SHP77 (cell line): ENCODE measurements at regions not wholly inside any gene's neighbourhood (a gene's known extent, or its start where the extent isn't known, plus 50 kb on each side); places are given as distances from the start of the nearest gene placed in this dataset.
"Not testable (repeated sequence)": the region's sequence is repeated elsewhere in the genome, so short reads cannot be mapped to it uniquely, and the experiment has no call there.

Experiments used
- DNase-seq, 2 experiments: peaks; one replicate each; lab custom pipeline; 2025; lab: John Stamatoyannopoulos, UW

GRCh38 chr5:16987776-16988175 is 51.7 kb upstream of the MYO10 start:
- DNase-seq = no peak

GRCh38 chr5:16990817-16991520 is 54.9 kb upstream of the MYO10 start:
- DNase-seq = not testable (repeated sequence)

- DNase-seq = no peak
Measured at GRCh38 chr5:16992006-16992405, 55.9 kb upstream of the MYO10 start.

- no peak for DNase-seq
Measured at GRCh38 chr5:16992444-16992843, 56.4 kb upstream of the MYO10 start.

GRCh38 chr5:16994565-16994964 is 58.5 kb upstream of the MYO10 start:
- no peak for DNase-seq

GRCh38 chr5:16995372-16995771 is 59.3 kb upstream of the MYO10 start:
- no peak for DNase-seq

GRCh38 chr5:17000291-17000939 is 64.3 kb upstream of the MYO10 start:
- no peak for DNase-seq

GRCh38 chr5:17001428-17001827 is 65.3 kb upstream of the MYO10 start:
- no peak for DNase-seq

GRCh38 chr5:17004441-17005106 is 68.5 kb upstream of the MYO10 start:
- no peak for DNase-seq

- no peak for DNase-seq
Measured at GRCh38 chr5:17005107-17005828, 69.2 kb upstream of the MYO10 start.

GRCh38 chr5:17012289-17012688 is 76.2 kb upstream of the MYO10 start:
- DNase-seq = no peak

GRCh38 chr5:17014686-17015085 is 78.6 kb upstream of the MYO10 start:
- no peak for DNase-seq

GRCh38 chr5:17018871-17019270 is 82.8 kb upstream of the MYO10 start:
- DNase-seq = no peak

GRCh38 chr5:17019324-17019723 is 83.2 kb upstream of the MYO10 start:
- no peak for DNase-seq

GRCh38 chr5:17020678-17021601 is 84.9 kb upstream of the MYO10 start:
- DNase-seq = no peak

GRCh38 chr5:17021602-17021932 is 85.5 kb upstream of the MYO10 start:
- no peak for DNase-seq

- DNase-seq = no peak
Measured at GRCh38 chr5:17022296-17022695, 86.2 kb upstream of the MYO10 start.

GRCh38 chr5:17024686-17025180 is 88.6 kb upstream of the MYO10 start:
- DNase-seq = no peak

GRCh38 chr5:17031659-17032277 is 95.7 kb upstream of the MYO10 start:
- DNase-seq = not testable (repeated sequence)

GRCh38 chr5:17032314-17032985 is 96.4 kb upstream of the MYO10 start:
- not testable (repeated sequence) for DNase-seq
